Adrenal gland (tissue), 9 donors: ENCODE measurements at regions not wholly inside any gene's neighbourhood (a gene's known extent, or its start where the extent isn't known, plus 50 kb on each side); places are given as distances from the start of the nearest gene placed in this dataset.

Experiments
- DNase-seq, 7 donors: peaks; one replicate each; pipeline ENCODE4 v3.0.0-alpha.2; 2019 to 2020
- H3K27ac ChIP-seq, 5 donors: fragments of 200-600 bp; sonication (generic) in 4 of 5; 1 replicate in 3 of 5; 2 replicates in 2 of 5; pipeline versions ENCODE4 v1.5.1 to v1.8.0; 2016 to 2020; ENCODE audit warnings: mild to moderate bottlenecking in 1 of 5
- H3K27me3 ChIP-seq: fragments of 200-600 bp; 2 replicates; pipeline ENCODE4 v1.8.0; 2021
- H3K36me3 ChIP-seq, 2 donors: fragments of 200-600 bp; replicated peaks in 1 of 2; 1 replicate in 1 of 2; 2 replicates in 1 of 2; pipeline versions ENCODE4 v1.5.1 to v1.8.0; 2018 to 2022
- H3K4me1 ChIP-seq, 2 donors: fragments of 200-600 bp; replicated peaks in 1 of 2; 1 replicate in 1 of 2; 2 replicates in 1 of 2; pipeline versions ENCODE4 v1.5.1 to v1.8.0; 2018 to 2021
- H3K4me3 ChIP-seq, 4 donors: fragments of 200-600 bp; sonication (generic) in 3 of 4; one replicate each; pipeline ENCODE4 v1.5.1; 2016 to 2018
- H3K9me3 ChIP-seq, 3 donors: fragments of 200-600 bp; sonication (generic) in 1 of 3; replicated peaks in 1 of 3; 1 replicate in 2 of 3; 2 replicates in 1 of 3; pipeline versions ENCODE4 v1.5.1 to v1.8.0; 2016 to 2021
- CTCF ChIP-seq, 6 experiments: fragments of 450-650 bp in 4 of 6; fragments of 200-600 bp in 2 of 6; sonication (generic) in 1 of 6; IDR thresholded peaks; 1 replicate in 5 of 6; 2 replicates in 1 of 6; pipeline versions ENCODE4 v1.5.1 to v1.8.0; 2016 to 2021; ENCODE audit warnings: antibody characterized with exemption in 6 of 6, mild to moderate bottlenecking in 2 of 6, moderate library complexity in 1 of 6
- POLR2A ChIP-seq, 2 donors: fragments of 450-650 bp; IDR thresholded peaks; one replicate each; pipeline ENCODE4 v1.6.1; 2017; ENCODE audit warnings: antibody characterized with exemption in 2 of 2, mild to moderate bottlenecking in 2 of 2, moderate library complexity in 1 of 2
- WGBS, 4 donors: extraction: QIAGEN DNeasy Blood & Tissue Kit in 2 of 4; methylation state at CpG; one replicate each; pipeline versions ENCODE4 v1.1.5 to v1.1.7; 2013 to 2017; 5-methylcytosine and 5-hydroxymethylcytosine counted together
- intact Hi-C, 2 donors: fragments of 100-400 bp; cut with DNase I; formaldehyde crosslinking; loops; one replicate each; pipeline versions ENCODE4 v1.14.1 to v1.15.0; 2022 to 2023
- donor health status: healthy with polysubstance abuse.
- donor health status: Bipolar disorder and iron deficiency.
- donor health status: DM: yes; HTN: yes; CAD: no.
- donor health status: DM: no; HTN: no; CAD: no.
- donor health status: DM: no; HTN: no; CAD: no.

GRCh38 chr3:16665282-16665741, 60.1 kb upstream of the DAZL start:
- no peak overlapping the region for H3K27ac ChIP-seq
- H3K9me3 ChIP-seq, result no peaks in the 10 kb centered on the region
- 30 to 68% (median 51%) methylated on average over 6 of the region's 6 CpGs for WGBS, 4 donors
- DNase-seq, result peak in 2 of 7 donors; percentile 26 to 29
- TF ChIP-seq CTCF (IDR thresholded peaks at IDR 0.05), result no peak
- no peak overlapping the region for H3K4me3 ChIP-seq
- H3K36me3 ChIP-seq, result no peaks in the 10 kb centered on the region
- intact Hi-C loops, result no loop called here
- no peaks in the 10 kb centered on the region for H3K27me3 ChIP-seq
- no peaks in the 10 kb centered on the region for H3K4me1 ChIP-seq

GRCh38 chr3:16666206-16666605, 61.0 kb upstream of the DAZL start:
- no peak overlapping the region for H3K27ac ChIP-seq
- H3K4me3 ChIP-seq, result no peak overlapping the region
- DNase-seq, result no peak
- 93 to 98% (median 95%) methylated on average over 2 of the region's 2 CpGs for WGBS, 4 donors
- no peaks in the 10 kb centered on the region for H3K36me3 ChIP-seq
- H3K9me3 ChIP-seq, result no peaks in the 10 kb centered on the region
- intact Hi-C loops, result no loop called here
- TF ChIP-seq CTCF (IDR thresholded peaks at IDR 0.05) (no peak), POLR2A (IDR thresholded peaks at IDR 0.05) (no peak)
- H3K27me3 ChIP-seq, result no peaks in the 10 kb centered on the region
- no peaks in the 10 kb centered on the region for H3K4me1 ChIP-seq

GRCh38 chr3:16667633-16668032, 62.4 kb upstream of the DAZL start:
- H3K4me3 ChIP-seq, result no peak overlapping the region
- intact Hi-C loops, result no loop called here
- no peaks in the 10 kb centered on the region for H3K27me3 ChIP-seq
- H3K9me3 ChIP-seq, result no peaks in the 10 kb centered on the region
- no peak overlapping the region for H3K27ac ChIP-seq
- WGBS, 4 donors, result 80 to 83% (median 82%) methylated on average over 3 to 4 of the region's 4 CpGs
- H3K36me3 ChIP-seq, result no peaks in the 10 kb centered on the region
- TF ChIP-seq CTCF (IDR thresholded peaks at IDR 0.05) (no peak), POLR2A (IDR thresholded peaks at IDR 0.05) (no peak)
- DNase-seq, result no peak
- H3K4me1 ChIP-seq, result no peaks in the 10 kb centered on the region

GRCh38 chr3:16668776-16669545, 63.7 kb upstream of the DAZL start:
- no peaks in the 10 kb centered on the region for H3K36me3 ChIP-seq
- DNase-seq, result peak in 2 of 7 donors; percentile 5 to 15
- no peaks in the 10 kb centered on the region for H3K4me1 ChIP-seq
- intact Hi-C loops, result no loop called here
- no peak overlapping the region for H3K4me3 ChIP-seq
- no peaks in the 10 kb centered on the region for H3K27me3 ChIP-seq
- 51 to 66% (median 58%) methylated on average over 5 of the region's 5 CpGs for WGBS, 4 donors
- no peak overlapping the region for H3K27ac ChIP-seq
- no peaks in the 10 kb centered on the region for H3K9me3 ChIP-seq
- no peak for TF ChIP-seq CTCF (IDR thresholded peaks at IDR 0.05)
- no peak for TF ChIP-seq POLR2A (IDR thresholded peaks at IDR 0.05)
